ENCODE measurements at regions not wholly inside any gene's neighbourhood (a gene's known extent, or its start where the extent isn't known, plus 50 kb on each side); places are given as distances from the start of the nearest gene placed in this dataset.
"Not testable (repeated sequence)": the region's sequence is repeated elsewhere in the genome, so short reads cannot be mapped to it uniquely, and the experiment has no call there.

DNA sequence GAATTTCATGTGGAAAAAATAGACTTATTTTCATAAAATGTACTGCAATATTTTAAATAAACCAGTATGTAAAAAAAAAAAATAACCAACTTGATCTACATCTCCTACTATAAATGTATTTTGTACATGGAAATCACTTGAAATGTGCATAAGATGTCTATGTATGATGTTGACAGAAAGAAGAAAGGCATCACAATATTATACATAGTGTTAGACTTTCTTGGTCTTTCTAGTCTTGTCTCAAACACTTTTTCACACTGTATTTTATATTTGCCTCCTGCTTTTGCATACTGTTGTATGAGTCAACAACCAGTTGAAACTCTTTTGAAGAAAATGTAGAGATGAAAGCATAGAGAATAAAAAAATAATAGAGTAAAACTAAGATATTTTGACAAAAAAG lies 352.4 kb upstream of the MGAT4C start:
- DNase-seq (ENCODE audit: low read depth in 2 of 2) = no peak

DNA sequence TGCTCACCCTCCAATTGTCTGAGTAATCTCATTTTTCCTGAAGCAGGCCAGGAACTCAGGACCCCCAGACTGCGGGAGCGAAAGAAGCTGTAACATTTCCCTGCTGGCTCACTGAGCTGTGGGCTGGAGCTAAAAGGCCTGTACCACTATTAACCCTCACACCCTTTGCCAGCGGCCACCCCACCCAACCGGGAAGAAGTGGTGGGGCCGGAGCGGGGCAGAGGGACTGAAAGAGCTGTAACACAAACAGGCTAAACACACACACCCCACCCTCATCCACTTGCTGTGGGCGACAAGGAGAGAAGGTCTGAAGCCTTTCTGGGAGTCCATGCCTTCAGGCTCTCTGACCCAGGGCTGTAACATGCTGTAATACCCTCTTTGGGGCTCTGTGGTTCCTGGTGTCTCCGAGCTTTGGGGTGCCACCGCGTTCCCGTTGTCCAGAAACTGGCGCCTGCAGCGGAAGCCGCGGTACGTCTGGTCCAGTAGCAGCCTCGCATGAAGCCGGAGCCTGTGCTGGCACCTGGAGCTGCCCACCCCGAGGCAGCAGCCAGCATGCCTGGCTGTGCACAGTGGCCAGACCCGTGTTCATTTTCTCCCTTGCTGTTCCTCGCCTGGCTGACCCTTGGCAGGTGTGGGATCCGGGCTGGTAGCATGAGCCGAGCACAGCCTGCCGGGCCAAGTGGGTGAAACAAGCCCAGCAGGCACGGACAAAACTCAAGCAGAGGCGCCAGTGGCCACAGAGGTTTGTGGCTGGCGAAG lies 345.5 kb upstream of the MGAT4C start:
- no peak for DNase-seq (ENCODE audit: low read depth in 2 of 2)

DNA sequence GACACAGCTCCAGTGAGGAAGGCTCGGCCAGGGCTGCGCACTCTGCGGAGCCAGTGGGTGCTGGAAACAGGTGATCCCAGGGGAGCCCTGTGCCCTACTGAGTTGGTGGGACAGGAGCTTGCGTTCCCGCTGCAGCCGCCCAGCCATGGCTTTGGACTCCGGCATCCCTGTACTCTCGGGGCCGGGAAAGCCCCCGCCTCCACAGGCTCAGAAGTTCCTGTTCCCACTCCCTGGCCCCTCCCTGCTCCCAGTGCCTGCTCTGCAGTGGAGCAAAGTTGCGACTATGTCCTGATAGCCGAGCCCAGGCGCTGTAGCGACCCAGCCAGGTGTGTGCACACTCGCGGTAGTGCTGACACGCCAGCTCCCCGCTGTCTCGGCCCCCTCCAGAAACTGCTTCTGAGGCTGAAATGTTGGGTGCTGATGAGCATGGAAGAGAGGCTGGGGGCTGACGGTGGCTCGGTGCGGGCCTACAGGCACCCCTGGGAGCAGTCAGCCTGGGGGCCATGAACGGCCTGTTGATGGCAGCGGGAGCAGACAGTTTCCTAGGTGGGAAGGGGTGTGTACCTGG lies 344.6 kb upstream of the MGAT4C start:
- DNase-seq (ENCODE audit: low read depth in 2 of 2) = no peak

DNA sequence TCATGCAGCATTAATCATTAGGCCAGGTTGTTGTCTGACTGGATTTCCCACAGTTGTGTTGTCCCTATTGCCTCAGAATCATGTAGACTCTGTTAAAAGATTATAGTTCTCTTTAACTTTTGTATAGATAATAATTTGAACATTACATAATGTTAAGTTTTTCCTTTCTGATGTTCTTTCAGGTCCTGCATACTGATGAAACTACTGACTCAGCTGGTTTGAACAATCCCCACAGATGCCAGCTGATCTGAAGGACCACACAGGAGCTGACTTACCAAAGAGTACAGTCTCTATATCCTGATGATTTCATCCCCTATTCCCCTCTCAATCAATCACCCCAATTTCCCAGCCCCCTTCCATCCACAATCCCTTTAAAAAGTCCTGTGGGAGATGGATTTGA lies 341.2 kb upstream of the MGAT4C start:
- no peak for DNase-seq (ENCODE audit: low read depth in 2 of 2)

DNA sequence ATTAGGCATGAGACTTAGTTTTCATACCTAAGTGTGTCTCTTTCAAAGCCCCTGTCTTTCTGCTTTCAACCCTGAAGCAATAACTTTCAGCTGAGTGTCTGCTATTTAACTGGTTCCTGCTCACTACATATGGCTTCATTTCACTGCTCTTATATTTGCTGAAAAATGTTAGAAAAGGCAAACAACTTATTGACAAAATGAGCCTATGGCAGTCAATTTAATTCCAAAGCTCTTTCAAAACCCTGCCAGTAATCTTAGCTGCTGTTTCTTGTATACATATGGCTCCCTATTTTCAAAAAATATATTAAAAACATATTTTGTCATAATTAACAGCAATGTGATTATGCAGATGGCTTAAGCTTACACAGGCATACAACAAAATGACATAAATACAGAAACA lies 334.1 kb upstream of the MGAT4C start:
- DNase-seq (ENCODE audit: low read depth in 2 of 2) = no peak

DNA sequence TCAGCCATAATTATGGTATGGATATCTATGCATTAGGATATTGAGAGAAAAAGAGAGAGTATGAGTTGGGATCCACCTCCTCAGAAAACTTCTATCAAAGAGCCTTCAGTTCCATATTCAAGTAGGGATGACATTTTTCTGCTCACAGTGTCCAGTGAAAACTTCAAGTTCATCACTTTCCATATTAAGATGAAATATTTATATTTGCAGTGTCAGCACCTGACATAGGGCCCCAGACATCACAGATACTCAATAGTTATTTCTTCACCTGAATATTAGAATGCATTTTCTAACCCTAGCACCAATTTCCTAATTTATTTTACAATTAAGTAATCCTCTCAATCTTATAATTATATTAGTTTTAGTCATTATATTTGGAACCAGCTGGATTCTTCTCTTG lies 318.0 kb upstream of the MGAT4C start:
- DNase-seq (ENCODE audit: low read depth in 2 of 2) = no peak

DNA sequence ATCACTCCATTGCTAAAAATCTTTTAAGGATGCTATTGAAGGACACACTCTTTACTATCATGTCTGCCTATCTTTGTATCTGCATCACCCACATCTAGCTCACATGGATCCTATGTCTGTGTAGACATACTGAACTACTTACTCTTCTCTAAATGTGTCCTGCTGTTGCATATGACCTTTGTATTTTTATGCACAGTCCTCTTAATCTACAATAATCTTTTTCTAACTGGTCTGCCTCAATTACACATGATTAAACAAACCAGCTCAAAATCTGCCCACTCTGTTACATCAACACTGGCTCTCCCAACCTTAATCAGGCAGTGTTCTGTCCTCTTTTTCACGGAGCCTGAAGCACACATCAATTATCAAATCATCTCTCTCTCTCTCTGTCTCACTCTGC lies 316.3 kb upstream of the MGAT4C start:
- DNase-seq (ENCODE audit: low read depth in 2 of 2) = no peak

DNA sequence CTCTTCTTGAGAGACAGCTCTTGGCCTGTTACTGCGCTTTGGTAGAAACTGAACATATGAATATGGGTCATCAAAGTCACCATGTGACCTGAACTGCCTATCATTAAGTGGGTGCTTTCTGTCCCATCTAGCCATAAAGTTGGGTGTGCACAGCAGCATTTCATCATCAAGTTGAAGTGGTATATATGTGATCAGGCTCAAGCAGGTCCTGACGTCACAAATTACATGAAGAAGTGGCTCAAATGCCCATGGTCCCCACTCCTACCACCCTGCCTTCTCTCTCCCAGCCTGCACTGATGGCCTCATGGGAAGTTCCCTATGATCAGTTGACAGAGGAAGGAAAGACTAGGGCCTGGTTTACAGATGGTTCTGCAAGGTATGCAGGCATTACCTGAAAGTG lies 308.8 kb upstream of the MGAT4C start:
- no peak for DNase-seq (ENCODE audit: low read depth in 2 of 2)

DNA sequence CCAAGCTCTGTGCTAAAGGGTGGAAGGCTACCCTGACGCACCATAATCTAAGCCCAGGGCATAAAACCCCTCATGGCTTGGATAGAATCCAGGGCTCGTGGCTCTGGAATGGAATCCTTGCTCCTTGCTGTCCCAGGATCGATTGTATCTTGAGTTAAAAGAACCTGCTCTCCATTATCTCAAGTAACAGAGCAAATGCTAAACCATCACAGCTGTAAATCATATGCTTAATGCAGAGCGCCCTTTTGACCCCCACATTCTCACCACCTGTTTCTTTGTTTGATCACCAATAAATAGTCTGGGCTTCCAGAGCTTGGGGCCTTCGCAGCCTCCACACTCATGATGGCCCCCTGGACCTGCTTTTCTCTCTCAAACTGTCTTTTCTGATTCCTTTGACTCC lies 299.3 kb upstream of the MGAT4C start:
- DNase-seq (ENCODE audit: low read depth in 2 of 2) = not testable (repeated sequence)

DNA sequence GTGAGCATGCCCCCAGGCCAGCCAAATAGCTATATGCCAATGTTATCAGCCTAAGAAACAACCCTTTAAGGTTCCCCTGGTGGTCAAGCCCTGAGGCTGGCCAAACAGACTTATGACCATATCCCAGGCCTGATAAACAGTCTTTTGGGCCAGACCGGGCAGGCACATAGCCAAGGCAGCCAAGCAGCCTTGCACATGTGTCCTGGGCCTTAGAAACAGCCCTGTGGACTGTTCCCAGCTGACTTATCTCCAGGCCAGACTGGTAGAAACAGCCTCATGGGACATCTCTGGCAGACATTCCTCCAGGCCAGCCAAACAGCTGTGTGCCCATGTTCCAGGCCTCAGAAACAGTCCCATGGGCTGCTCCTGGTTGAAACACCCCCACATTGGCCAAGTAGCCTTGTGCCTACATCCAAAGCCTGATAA lies 295.0 kb upstream of the MGAT4C start:
- DNase-seq (ENCODE audit: low read depth in 2 of 2) = no peak

DNA sequence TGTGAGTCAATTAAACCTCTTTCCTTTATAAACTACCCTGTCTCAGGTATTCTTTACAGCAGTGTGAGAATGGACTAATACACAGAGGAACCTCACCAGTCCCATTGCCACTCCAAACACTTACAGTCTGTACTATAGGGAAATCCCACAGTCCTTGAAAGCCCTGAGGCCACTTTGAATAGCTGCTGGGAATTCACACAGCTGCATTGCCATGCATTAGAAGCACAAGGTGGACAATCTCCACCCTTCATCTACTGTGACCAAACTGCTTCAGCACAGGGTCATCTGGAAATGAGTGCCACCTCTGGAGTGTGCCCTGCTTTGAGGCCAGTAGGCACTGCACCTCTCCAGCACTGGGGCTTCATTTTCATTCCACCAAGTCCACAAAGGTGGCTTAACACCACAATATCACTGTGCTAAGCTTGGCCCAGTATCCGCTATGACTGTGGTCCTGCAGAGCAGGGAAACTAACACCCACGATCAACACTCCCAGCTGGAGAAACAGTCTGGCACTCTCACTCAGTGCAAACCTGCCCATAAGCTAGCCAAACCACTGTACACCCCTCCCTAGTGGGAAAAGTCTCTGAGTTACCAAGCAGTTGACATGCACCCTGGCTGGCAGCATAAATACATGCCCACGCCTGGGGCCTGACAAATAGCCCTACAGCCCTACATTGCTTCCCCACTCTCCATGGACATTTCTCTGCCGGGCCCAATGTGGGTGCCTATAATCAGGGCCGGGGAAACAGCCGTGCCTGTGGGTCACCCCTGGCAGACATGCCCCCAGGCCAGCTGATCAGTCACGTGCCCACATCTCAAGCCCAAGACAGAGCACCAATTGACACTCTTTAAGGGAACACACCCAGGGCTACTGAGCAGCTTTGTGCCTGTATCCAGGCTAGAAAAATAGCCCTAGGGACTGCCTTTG lies 294.3 kb upstream of the MGAT4C start:
- no peak for DNase-seq (ENCODE audit: low read depth in 2 of 2)

DNA sequence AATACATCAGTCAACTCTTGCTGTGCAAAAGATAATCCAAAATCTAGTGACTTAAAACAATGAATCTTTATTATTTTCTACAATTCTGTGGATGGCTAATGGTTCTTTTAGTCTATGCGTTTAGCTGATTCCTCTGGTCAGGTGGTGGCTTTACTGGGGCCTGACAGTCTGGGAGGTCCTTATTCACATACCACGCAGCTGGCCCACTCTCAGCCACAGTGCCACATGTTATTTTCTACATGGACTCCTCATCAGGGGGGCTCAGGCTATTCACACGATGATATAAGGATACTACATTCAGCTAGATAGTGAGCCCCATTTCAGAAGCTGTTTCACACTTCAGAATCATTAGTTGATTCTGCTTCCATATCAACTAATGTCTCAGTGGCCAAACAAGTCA lies 287.5 kb upstream of the MGAT4C start:
- no peak for DNase-seq (ENCODE audit: low read depth in 2 of 2)

DNA sequence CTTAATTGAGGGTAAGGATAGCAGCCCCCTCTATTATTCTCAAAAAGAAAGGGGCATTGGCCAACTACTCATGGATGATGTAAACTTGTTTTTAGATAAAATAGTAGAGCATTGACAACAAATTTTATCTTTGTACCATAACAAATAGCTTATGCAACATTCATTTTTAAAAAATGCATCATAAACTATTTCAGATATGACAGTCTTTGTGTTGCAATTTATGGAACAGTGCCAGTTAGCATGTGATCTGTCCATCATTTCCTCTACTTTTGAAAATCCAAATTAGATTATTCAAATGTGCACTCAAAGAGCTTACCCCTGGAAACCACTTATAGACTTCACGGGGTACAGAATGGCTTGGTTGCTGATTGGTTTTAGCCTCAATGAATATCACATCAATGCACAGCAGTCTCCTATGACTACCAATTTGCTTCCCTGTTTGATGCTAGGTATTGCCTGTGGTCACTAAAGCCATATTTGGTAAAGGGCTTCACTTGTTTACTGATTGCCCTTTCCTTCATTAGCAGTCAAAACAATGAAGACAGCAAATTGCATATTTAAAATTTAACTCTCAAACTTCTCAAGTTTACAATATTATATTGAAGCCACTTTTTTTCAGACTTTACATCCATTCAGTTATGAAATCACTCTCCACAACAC lies 274.9 kb upstream of the MGAT4C start:
- DNase-seq (ENCODE audit: low read depth in 2 of 2) = peak in 1 of 2 donors; percentile 32

DNA sequence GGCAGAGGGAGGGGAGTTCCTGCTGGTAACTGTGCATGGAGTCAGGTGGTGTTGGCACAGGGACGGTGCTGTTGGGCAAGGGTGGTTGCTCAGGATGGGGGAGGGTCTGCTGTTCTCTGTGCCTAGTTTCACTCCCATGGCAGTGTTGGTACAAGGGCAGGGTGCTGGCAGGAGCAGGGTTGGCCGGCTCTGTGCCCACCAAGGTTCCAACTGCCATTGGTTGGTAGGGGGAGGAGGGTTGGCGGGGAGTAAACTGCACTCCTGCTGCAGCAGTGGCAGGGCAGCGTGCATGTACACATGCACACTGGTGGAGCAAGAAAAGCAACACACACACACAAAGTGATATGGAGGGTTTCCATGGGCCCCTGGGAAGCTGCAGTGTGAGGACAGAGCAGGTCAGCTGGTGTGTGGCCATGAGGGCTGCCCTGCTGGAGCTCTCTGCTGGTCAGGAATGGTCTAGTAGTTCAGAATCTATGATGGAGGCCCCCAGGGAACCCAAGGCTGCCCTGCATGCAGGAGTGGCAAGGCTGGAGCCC lies 269.9 kb upstream of the MGAT4C start:
- no peak for DNase-seq (ENCODE audit: low read depth in 2 of 2)

DNA sequence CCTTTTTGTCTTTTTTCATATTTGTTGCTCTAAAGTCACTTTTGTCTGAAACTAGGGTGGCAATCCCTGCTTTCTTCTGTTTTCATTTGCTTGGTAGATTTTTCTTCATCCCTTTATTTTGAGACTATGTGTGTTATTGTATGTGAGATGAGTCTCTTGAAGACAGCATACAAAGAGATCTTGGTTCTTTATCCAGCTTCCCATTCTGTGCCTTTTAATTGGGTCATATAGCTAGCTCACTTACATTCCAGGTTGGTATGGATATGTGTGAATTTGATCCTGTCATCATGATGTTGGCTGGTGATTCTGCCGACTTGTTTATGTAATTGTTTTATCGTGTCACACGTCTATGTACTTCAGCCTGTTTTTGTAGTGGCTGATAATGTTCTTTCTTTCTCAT lies 267.7 kb upstream of the MGAT4C start:
- no peak for DNase-seq (ENCODE audit: low read depth in 2 of 2)

DNA sequence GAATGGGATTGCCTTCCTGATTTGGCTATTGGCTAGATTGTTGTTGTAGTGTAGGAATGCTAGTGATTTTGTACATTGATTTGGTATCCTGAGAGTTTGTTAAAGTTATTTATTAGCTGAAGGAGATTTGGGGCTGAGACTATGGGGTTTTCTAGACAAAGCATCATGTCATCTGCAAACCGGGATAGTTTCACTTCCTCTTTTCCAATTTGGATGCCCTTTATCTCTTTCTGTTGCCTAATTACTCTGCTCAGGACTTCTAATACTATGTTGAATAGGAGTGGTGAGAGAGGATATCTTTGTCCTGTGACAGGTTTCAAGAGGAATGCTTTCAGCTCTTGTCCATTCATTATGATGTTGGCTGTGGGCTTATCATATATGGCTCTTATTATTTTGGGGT lies 265.7 kb upstream of the MGAT4C start:
- DNase-seq (ENCODE audit: low read depth in 2 of 2) = no peak

DNA sequence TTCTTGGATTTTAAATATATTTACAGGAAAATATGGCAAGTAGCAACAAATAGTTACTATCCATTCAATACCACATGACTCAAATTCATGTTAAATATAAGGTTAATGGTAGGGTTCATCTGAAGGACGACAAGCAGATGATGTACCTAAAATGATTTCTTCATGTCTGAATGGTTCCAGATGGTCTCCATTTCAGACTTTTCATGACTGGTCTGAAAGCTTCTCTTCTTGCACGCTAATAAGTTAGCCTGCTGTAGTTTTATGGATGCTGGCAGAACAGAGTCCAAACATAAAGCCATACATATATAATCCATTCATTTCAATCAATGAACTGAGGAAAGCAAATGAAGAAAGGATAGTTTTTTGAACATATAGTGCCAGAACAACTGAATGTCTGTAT lies 257.0 kb upstream of the MGAT4C start:
- no peak for DNase-seq (ENCODE audit: low read depth in 2 of 2)

DNA sequence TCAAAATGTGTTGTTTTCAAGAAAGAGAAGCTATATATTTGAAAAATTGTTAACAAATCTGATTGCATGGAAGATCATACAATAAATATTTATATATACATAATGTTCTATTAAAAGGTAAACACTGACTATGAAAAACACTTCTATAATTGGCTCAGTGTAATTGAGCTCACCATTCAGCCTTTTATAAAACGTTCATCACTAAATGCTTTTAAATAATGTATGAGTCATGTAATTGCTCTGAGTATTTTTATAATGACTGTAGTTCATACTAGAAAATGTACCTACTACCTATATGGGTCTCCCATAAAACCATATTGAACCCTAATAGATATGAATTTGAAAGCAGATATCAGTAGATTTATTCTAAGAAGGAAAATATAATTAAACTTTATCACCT lies 240.4 kb upstream of the MGAT4C start:
- no peak for DNase-seq (ENCODE audit: low read depth in 2 of 2)

DNA sequence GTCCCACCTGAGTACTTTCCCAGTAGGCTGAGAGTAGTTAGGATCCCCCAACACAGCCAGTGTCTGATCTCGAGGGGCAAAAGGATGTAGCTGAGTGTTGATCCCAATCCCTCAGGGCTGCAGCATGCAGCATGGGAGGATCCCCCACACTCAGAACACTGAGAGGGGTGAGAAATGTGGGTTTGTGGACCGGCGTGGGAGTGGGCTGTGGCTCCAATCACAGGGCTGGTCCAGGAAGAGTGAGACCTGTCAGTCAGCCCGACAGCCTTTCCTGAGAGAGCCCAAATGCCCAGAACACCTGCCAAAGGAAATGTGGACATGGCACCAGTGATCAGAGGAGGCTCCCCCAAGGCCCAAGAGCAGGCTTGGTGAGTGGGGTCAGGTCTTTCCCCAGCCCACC lies 228.3 kb upstream of the MGAT4C start:
- DNase-seq (ENCODE audit: low read depth in 2 of 2) = no peak

DNA sequence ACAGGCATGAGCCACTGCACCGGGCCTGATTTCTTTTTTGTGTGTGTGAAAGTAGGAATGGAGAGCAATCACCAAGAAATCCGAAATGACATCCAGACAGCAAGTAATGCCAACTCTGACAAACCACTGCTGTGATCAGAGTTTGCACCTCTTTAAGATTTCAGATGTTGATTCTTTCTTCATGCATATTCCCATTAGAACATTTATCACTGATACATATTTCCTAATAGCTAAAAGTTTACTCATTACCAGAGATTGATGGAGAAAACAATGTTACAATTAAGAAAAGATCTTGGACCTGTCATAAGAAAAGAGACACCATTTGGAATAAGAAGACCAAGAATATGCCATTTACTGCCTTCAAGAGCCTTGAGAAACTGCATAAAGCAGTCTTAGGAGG lies 217.0 kb upstream of the MGAT4C start:
- DNase-seq (ENCODE audit: low read depth in 2 of 2) = no peak

DNA sequence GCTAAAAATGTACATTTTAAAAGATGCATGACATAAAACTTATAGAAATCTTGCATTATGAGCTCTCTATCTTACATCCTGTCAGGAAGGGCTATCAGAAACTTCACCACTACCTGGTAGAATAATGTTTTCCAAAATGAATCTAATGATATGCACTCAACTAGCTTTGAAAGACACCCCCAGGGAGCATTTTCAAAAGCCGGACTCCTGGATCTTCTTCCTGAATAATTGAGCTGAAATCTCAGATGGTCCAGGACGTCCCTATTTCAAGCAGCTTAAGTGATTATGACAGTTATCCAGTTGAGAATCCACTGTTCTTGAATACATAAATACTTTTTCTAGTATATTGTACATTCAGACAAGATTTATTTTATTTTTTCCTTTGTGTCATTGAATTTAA lies 200.6 kb upstream of the MGAT4C start:
- DNase-seq (ENCODE audit: low read depth in 2 of 2) = no peak

DNA sequence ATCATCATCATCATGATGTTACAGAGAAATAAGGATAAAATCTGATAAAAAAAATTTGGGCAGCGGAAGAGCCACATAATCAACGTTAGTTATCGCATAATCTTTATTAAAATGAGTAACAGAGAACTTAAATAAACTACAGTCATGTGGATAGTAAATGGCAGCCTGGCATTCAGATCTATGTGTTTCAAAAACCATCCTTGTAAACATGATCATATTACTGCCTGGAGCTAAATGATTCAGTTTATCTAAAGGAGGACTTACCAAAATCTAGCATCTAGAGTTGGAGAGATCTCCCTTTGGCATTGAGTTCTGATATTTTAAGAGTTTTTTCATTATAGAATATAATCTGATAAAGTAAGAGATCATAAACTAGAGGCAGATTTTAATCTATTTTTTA lies 200.1 kb upstream of the MGAT4C start:
- DNase-seq (ENCODE audit: low read depth in 2 of 2) = no peak
